Glomerular endothelial cell (primary cell): ENCODE measurements at regions not wholly inside any gene's neighbourhood (a gene's known extent, or its start where the extent isn't known, plus 50 kb on each side); places are given as distances from the start of the nearest gene placed in this dataset.

ENCODE experiments used
- DNase-seq: peaks from one replicate; pipeline ENCODE4 v3.0.0-alpha.2; 2011; ENCODE audit warnings: low read depth, low spot score; ENCODE audit errors: extremely low read depth

- DNase-seq, result no peak
These were observed 119.7 kb upstream of the WNT4 start for GRCh38 chr1:22262583-22262982.

GRCh38 chr1:22263359-22263758 is 120.5 kb upstream of the WNT4 start:
- no peak for DNase-seq

GRCh38 chr1:22264464-22265341 is 121.8 kb upstream of the WNT4 start:
- no peak for DNase-seq

GRCh38 chr1:22266141-22266540 is 123.2 kb upstream of the WNT4 start:
- DNase-seq, result no peak

- DNase-seq, result no peak
These were observed 124.7 kb upstream of the WNT4 start for GRCh38 chr1:22267413-22268175.

GRCh38 chr1:22268327-22268726 is 125.4 kb upstream of the WNT4 start:
- no peak for DNase-seq

- no peak for DNase-seq
These were observed 129.2 kb upstream of the WNT4 start for GRCh38 chr1:22271847-22272801.

GRCh38 chr1:22273686-22274681 is 131.1 kb upstream of the WNT4 start:
- DNase-seq, result peak; percentile 36

GRCh38 chr1:22275167-22275566 is 132.3 kb upstream of the WNT4 start:
- no peak for DNase-seq

- DNase-seq, result peak; percentile 23
These were observed 132.9 kb upstream of the WNT4 start for GRCh38 chr1:22275626-22276395.

GRCh38 chr1:22276396-22276748 is 133.5 kb upstream of the WNT4 start:
- no peak for DNase-seq

- no peak for DNase-seq
These were observed 134.8 kb upstream of the WNT4 start for GRCh38 chr1:22277662-22278061.

GRCh38 chr1:22279735-22280134 is 136.8 kb upstream of the WNT4 start:
- DNase-seq, result no peak

- DNase-seq, result no peak
These were observed 137.6 kb upstream of the WNT4 start for GRCh38 chr1:22280526-22280925.

GRCh38 chr1:22281521-22282363 is 138.8 kb upstream of the WNT4 start:
- no peak for DNase-seq

- DNase-seq, result no peak
These were observed 139.6 kb upstream of the WNT4 start for GRCh38 chr1:22282364-22282995.

- no peak for DNase-seq
These were observed 140.7 kb upstream of the WNT4 start for GRCh38 chr1:22283596-22283995.

GRCh38 chr1:22284236-22284635 is 141.3 kb upstream of the WNT4 start:
- DNase-seq, result no peak
